ENCODE measurements at regions not wholly inside any gene's neighbourhood (a gene's known extent, or its start where the extent isn't known, plus 50 kb on each side); places are given as distances from the start of the nearest gene placed in this dataset.

DNA sequence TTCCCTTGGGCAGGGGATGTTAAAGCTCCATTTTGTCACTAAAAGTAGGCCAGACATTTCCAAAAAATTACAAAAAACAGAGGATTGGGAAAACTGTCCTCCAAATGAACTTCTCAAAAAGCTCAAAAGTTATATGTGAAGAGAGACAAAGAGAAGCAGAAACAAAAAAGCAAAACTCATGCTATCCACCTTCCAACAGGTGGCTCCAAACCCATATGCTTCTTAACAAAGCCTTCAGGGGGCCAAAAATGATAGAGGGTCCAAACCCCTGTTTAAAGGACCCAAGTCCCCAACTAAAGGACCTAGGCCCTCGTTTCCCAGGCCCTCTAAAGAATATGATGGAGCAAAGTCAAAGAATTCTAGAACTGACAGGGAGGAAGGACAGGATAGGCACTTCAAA is 146.7 kb downstream of the AASDHPPT start:
- peaks cover 25 to 26% of the 10 kb centered on the region in 2 experiments for H3K9me3 Mint-ChIP-seq
- H3K18ac ChIP-seq (ENCODE audit: insufficient read length, low read depth, low read length), result no peak overlapping the region

More for the DNA sequence above, 146.7 kb downstream of the AASDHPPT start:
- peaks cover 1% of the 10 kb centered on the region; the same call in 1 of the 2 replicates for H3K27me3 Mint-ChIP-seq (ENCODE audit: low read depth)
- Histone ChIP-seq H4K20me1 (ENCODE audit: control insufficient read depth, insufficient read depth, insufficient read length) (no peaks in the 10 kb centered on the region), H2BK15ac (ENCODE audit: low read depth, low read length) (no peak overlapping the region), H2BK12ac (ENCODE audit: insufficient read length, low read depth, low read length) (no peak overlapping the region), H3K23ac (ENCODE audit: insufficient read length, low read depth, low read length) (no peak overlapping the region), H2BK5ac (ENCODE audit: insufficient read length, low read length) (no peak overlapping the region), H4K91ac (ENCODE audit: insufficient read length, low read depth, low read length) (no peak overlapping the region), H3K27ac (ENCODE audit: insufficient read length, low read depth, low read length) (no peak overlapping the region), H3K79me2 (ENCODE audit: insufficient read depth, low read length) (no peaks in the 10 kb centered on the region), H4K5ac (ENCODE audit: insufficient read length, low read depth, low read length) (no peak overlapping the region), H3K27me3 (ENCODE audit: insufficient read depth, low read length) (no peaks in the 10 kb centered on the region), H2AK5ac (ENCODE audit: insufficient read length, low read length) (no peak overlapping the region), H4K8ac (replicated peaks; ENCODE audit: insufficient read length, low read depth, low read length) (no peak overlapping the region), H2AFZ (ENCODE audit: low read length) (no peak overlapping the region), H3K14ac (ENCODE audit: insufficient read depth, low read length) (no peak overlapping the region), H3K4me1 (ENCODE audit: insufficient read depth, low read length) (no peaks in the 10 kb centered on the region), H3K56ac (ENCODE audit: insufficient read length, low read depth, low read length) (no peak overlapping the region), H3K4ac (ENCODE audit: low read depth, low read length) (no peak overlapping the region), H2BK20ac (ENCODE audit: low read depth, low read length, poor library complexity, severe bottlenecking) (no peak overlapping the region), H3K9me3 (ENCODE audit: control insufficient read depth, low read depth, low read length) (peaks cover 21% of the 10 kb centered on the region), H3K79me1 (ENCODE audit: insufficient read depth, low read depth, low read length, poor library complexity, severe bottlenecking) (no peaks in the 10 kb centered on the region), H3T11ph (ENCODE audit: low read length) (no peak overlapping the region), H3K23me2 (ENCODE audit: insufficient read length, low read depth, low read length, poor library complexity, severe bottlenecking) (no peaks in the 10 kb centered on the region), H2BK120ac (ENCODE audit: low read depth, low read length, poor library complexity, severe bottlenecking) (no peak overlapping the region), H3K4me2 (ENCODE audit: insufficient read depth, insufficient read length, low read length) (no peak overlapping the region), H3K9ac (ENCODE audit: extremely low read depth, insufficient read length, low read length) (no peak overlapping the region)
- peaks cover 4 to 17% (median 15%) of the 10 kb centered on the region in 3 experiments; a peak in 5 of 7 replicates for H3K36me3 Mint-ChIP-seq (ENCODE audit: insufficient read depth in 1 of 3, low read depth in 3 of 3)
- no peaks in the 10 kb centered on the region for H3K4me1 Mint-ChIP-seq
- no peak for DNase-seq
- no CpG with 5 or more reads among the region's 1 CpG for WGBS (ENCODE audit: extremely low coverage, insufficient read length, low lambda C conversion rate)
- TF ChIP-seq, protein P1, sequence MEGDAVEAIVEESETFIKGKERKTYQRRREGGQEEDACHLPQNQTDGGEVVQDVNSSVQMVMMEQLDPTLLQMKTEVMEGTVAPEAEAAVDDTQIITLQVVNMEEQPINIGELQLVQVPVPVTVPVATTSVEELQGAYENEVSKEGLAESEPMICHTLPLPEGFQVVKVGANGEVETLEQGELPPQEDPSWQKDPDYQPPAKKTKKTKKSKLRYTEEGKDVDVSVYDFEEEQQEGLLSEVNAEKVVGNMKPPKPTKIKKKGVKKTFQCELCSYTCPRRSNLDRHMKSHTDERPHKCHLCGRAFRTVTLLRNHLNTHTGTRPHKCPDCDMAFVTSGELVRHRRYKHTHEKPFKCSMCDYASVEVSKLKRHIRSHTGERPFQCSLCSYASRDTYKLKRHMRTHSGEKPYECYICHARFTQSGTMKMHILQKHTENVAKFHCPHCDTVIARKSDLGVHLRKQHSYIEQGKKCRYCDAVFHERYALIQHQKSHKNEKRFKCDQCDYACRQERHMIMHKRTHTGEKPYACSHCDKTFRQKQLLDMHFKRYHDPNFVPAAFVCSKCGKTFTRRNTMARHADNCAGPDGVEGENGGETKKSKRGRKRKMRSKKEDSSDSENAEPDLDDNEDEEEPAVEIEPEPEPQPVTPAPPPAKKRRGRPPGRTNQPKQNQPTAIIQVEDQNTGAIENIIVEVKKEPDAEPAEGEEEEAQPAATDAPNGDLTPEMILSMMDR (conservative IDR thresholded peaks at IDR 0.05), result no peak; the same call in 2 of the 3 replicates
- no peak overlapping the region for H3K27ac Mint-ChIP-seq
- H3K4me3 Mint-ChIP-seq, result no peak overlapping the region

Measured in H9 (cell line).